OCI-LY7 (cell line): ENCODE measurements at regions not wholly inside any gene's neighbourhood (a gene's known extent, or its start where the extent isn't known, plus 50 kb on each side); places are given as distances from the start of the nearest gene placed in this dataset.
"Not testable (repeated sequence)": the region's sequence is repeated elsewhere in the genome, so short reads cannot be mapped to it uniquely, and the experiment has no call there.

Experiments
- CTCF ChIP-seq: fragments of 200-600 bp; sonication (generic); conservative IDR thresholded peaks from 2 replicates; pipeline ENCODE4 v1.5.1; 2014; ENCODE audit warnings: mild to moderate bottlenecking, antibody characterized with exemption, low read length, moderate library complexity, mixed read lengths
- EZH2phosphoT487 ChIP-seq: fragments of 200-600 bp; sonication (generic); IDR thresholded peaks from 2 replicates; pipeline ENCODE4 v1.6.1; 2018; ENCODE audit warnings: low read depth, borderline replicate concordance, mild to moderate bottlenecking, mixed run types, antibody characterized with exemption, low read length, moderate library complexity, mixed read lengths

- not testable (repeated sequence) for TF ChIP-seq CTCF, EZH2phosphoT487
These were observed 383.4 kb downstream of the TMEM121 start for GRCh38 chr14:105909828-105910120.
